Testis (tissue), 2 donors: ENCODE measurements at regions not wholly inside any gene's neighbourhood (a gene's known extent, or its start where the extent isn't known, plus 50 kb on each side); places are given as distances from the start of the nearest gene placed in this dataset.

Experiments used
- DNase-seq: peaks from one replicate; pipeline ENCODE4 v3.0.0-alpha.2; 2019
- H3K27ac ChIP-seq, 2 donors: fragments of 200-600 bp; sonication (generic); one replicate each; pipeline ENCODE4 v1.5.1; 2019
- H3K27me3 ChIP-seq: fragments of 200-600 bp; sonication (generic); one replicate; pipeline ENCODE4 v1.5.1; 2019
- H3K36me3 ChIP-seq: fragments of 200-600 bp; sonication (generic); one replicate; pipeline ENCODE4 v1.5.1; 2017; ENCODE audit warnings: low read depth; ENCODE audit errors: missing control alignments
- H3K4me1 ChIP-seq: fragments of 200-600 bp; sonication (generic); one replicate; pipeline ENCODE4 v1.5.1; 2019
- H3K4me3 ChIP-seq, 2 donors: fragments of 200-600 bp; sonication (generic); one replicate each; pipeline ENCODE4 v1.5.1; 2017 to 2019
- H3K9me3 ChIP-seq: fragments of 200-600 bp; sonication (generic); one replicate; pipeline ENCODE4 v1.5.1; 2017
- POLR2A ChIP-seq: fragments of 450-650 bp; IDR thresholded peaks from one replicate; pipeline ENCODE4 v1.6.1; 2017; ENCODE audit warnings: antibody characterized with exemption, mild to moderate bottlenecking, moderate library complexity
- WGBS, 2 donors: methylation state at CpG; one replicate each; pipeline ENCODE4 v1.1.5; 2018; 5-methylcytosine and 5-hydroxymethylcytosine counted together
- intact Hi-C: fragments of 100-400 bp; cut with DNase I; formaldehyde crosslinking; loops from one replicate; pipeline ENCODE4 v1.15.1; 2023; ENCODE audit warnings: low total_unique reads
- TF ChIP-seq, protein P1 (sequence below), 3 experiments: fragments of 450-650 bp in 2 of 3; fragments of 200-600 bp in 1 of 3; sonication (generic) in 1 of 3; IDR thresholded peaks; one replicate each; pipeline ENCODE4 v1.5.1; 2016 to 2019; ENCODE audit warnings: antibody characterized with exemption in 3 of 3, mild to moderate bottlenecking in 2 of 3, moderate library complexity in 1 of 3

DNA sequence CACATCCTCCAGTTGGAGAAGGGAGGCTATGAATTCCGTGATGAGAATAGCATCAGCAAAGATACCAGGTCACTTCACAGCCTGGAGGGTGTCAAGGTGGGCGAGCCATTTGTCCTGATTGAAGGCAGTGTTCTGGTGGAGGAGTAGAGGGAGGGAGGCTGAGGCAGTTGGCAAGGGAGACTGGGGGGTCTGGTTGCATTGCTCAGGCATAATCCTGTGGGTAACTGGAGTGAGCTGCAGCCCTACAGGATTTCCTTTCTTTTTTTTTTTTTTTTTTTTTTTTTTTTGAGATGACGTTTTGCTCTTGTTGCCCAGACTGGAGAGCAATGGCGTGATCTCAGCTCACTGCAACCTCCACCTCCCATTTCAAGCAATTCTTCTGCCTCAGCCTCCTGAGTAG lies 223.9 kb upstream of the KLF4 start:
- 93% methylated on average over 3 to 4 of the region's 4 CpGs for WGBS, 2 donors
- intact Hi-C loops = no loop called here
- Histone ChIP-seq H3K27me3 (no peaks in the 10 kb centered on the region), H3K4me1 (no peaks in the 10 kb centered on the region), H3K36me3 (no peaks in the 10 kb centered on the region), H3K27ac (no peak overlapping the region), H3K4me3 (no peak overlapping the region), H3K9me3 (no peaks in the 10 kb centered on the region)
- DNase-seq = no peak
- TF ChIP-seq, protein P1, sequence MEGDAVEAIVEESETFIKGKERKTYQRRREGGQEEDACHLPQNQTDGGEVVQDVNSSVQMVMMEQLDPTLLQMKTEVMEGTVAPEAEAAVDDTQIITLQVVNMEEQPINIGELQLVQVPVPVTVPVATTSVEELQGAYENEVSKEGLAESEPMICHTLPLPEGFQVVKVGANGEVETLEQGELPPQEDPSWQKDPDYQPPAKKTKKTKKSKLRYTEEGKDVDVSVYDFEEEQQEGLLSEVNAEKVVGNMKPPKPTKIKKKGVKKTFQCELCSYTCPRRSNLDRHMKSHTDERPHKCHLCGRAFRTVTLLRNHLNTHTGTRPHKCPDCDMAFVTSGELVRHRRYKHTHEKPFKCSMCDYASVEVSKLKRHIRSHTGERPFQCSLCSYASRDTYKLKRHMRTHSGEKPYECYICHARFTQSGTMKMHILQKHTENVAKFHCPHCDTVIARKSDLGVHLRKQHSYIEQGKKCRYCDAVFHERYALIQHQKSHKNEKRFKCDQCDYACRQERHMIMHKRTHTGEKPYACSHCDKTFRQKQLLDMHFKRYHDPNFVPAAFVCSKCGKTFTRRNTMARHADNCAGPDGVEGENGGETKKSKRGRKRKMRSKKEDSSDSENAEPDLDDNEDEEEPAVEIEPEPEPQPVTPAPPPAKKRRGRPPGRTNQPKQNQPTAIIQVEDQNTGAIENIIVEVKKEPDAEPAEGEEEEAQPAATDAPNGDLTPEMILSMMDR (IDR thresholded peaks at IDR 0.05) = no peak
- no peak for TF ChIP-seq POLR2A

DNA sequence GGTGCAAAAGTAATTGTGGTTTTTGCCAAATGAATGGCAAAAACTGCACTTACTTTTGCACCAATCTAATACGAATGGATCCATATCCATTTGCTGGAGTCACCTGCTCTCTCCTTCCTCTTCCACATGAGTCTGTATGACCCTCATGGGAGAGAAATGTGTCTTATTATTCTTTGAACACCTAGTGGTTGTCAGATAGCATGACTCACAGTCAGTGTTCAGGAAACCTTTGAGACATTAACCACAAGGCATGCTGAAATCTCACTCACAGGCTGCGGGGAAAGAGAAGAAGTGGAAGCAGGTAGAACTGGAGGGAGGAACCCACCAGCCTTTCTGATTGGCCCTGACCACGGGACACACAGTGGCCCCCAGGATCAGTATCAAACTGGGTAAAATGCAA lies 222.8 kb upstream of the KLF4 start:
- TF ChIP-seq, protein P1 (IDR thresholded peaks at IDR 0.05) = no peak
- no peak for TF ChIP-seq POLR2A
- no peak for DNase-seq
- no peaks in the 10 kb centered on the region for H3K36me3 ChIP-seq
- intact Hi-C loops = no loop called here
- no peak overlapping the region for H3K4me3 ChIP-seq
- no peaks in the 10 kb centered on the region for H3K9me3 ChIP-seq
- no peak overlapping the region for H3K27ac ChIP-seq
- WGBS, 2 donors = 73 to 80% methylated on average over 3 of the region's 3 CpGs
- H3K27me3 ChIP-seq = no peaks in the 10 kb centered on the region
- H3K4me1 ChIP-seq = no peaks in the 10 kb centered on the region

DNA sequence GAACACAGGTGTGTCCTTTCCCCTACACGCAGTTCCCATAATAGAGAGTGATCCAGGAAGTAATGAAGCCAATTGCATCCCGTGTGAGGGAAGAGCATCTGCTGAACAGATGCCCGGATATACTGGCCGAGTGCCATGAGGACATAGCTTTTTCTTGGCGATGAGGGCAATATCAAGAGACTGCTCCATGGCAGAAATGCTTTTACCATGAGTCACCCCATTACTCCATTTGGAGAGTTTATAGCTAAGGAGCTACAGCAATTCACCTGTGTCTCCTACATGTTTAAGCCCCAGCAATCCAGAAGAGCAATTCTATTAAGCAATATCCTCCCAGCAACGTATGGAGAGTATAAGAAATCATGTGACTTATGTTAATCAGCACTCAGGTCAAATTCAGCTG lies 222.0 kb upstream of the KLF4 start:
- Histone ChIP-seq H3K4me3 (no peak overlapping the region), H3K36me3 (no peaks in the 10 kb centered on the region), H3K27ac (no peak overlapping the region), H3K27me3 (no peaks in the 10 kb centered on the region), H3K9me3 (no peaks in the 10 kb centered on the region), H3K4me1 (no peaks in the 10 kb centered on the region)
- no peak for DNase-seq
- WGBS, 2 donors = 50 to 56% methylated on average over 6 of the region's 6 CpGs
- intact Hi-C loops = no loop called here
- TF ChIP-seq POLR2A = no peak
- TF ChIP-seq, protein P1 (IDR thresholded peaks at IDR 0.05) = no peak

DNA sequence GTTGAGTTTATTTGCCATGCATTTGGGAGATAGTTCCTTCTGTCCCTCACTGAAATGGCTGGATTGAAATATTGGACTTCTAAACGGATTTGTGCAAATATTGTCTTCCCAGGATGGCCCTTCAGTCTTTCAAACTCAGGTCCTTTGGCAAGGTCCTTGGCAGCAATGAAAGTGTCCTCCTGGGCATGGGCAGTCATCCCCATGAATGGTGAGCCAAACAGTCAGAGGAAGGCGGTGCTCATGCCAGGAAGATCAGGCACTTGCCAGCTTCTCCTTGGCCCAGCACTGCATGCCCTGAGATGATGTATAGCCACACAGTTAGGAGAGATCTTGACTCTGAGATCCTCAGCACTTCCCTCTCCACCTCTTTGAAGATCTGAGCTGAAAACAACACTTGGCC lies 221.4 kb upstream of the KLF4 start:
- DNase-seq = no peak
- no peaks in the 10 kb centered on the region for H3K9me3 ChIP-seq
- no peak for TF ChIP-seq POLR2A
- TF ChIP-seq, protein P1 (IDR thresholded peaks at IDR 0.05) = no peak
- H3K27ac ChIP-seq = no peak overlapping the region
- no peaks in the 10 kb centered on the region for H3K27me3 ChIP-seq
- intact Hi-C loops = no loop called here
- 93 to 97% methylated on average over 2 of the region's 2 CpGs for WGBS, 2 donors
- no peak overlapping the region for H3K4me3 ChIP-seq
- no peaks in the 10 kb centered on the region for H3K36me3 ChIP-seq
- H3K4me1 ChIP-seq = no peaks in the 10 kb centered on the region

DNA sequence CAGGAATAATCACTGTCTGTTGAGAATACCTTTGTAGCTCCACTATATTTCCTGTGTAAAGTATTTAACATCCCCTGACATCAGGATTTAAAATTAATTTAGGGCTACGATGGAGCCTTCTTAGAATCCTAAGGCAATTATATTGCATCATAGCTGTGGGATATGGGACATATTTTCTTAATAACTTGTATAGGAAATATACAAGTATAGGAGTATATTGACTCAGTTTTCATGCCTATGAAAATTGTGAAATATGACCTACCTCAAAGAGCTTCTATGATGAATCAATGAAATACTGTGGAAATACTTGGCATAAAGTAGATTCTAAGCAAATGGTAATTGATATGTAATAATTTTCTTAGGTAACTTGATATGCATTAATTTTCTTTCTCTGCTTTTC lies 221.0 kb upstream of the KLF4 start:
- DNase-seq = no peak
- no peaks in the 10 kb centered on the region for H3K27me3 ChIP-seq
- no peaks in the 10 kb centered on the region for H3K36me3 ChIP-seq
- H3K9me3 ChIP-seq = no peaks in the 10 kb centered on the region
- no peaks in the 10 kb centered on the region for H3K4me1 ChIP-seq
- WGBS, 2 donors = 89 to 94% methylated on average over 1 of the region's 1 CpG
- no peak for TF ChIP-seq POLR2A
- TF ChIP-seq, protein P1 (IDR thresholded peaks at IDR 0.05) = no peak
- intact Hi-C loops = no loop called here
- no peak overlapping the region for H3K4me3 ChIP-seq
- no peak overlapping the region for H3K27ac ChIP-seq
